Vagina (tissue), 2 donors: ENCODE measurements at regions not wholly inside any gene's neighbourhood (a gene's known extent, or its start where the extent isn't known, plus 50 kb on each side); places are given as distances from the start of the nearest gene placed in this dataset.

Experiments used
- POLR2A ChIP-seq, 2 donors: fragments of 450-650 bp; IDR thresholded peaks; one replicate each; pipeline ENCODE4 v1.6.1; 2017; ENCODE audit warnings: antibody characterized with exemption in 2 of 2, mild to moderate bottlenecking in 2 of 2, moderate library complexity in 2 of 2
- TF ChIP-seq, protein P1 (sequence below), 3 experiments: fragments of 450-650 bp in 2 of 3; fragments of 200-600 bp in 1 of 3; sonication (generic) in 1 of 3; IDR thresholded peaks; one replicate each; pipeline ENCODE4 v1.5.1; 2017 to 2019; ENCODE audit warnings: antibody characterized with exemption in 3 of 3, mild to moderate bottlenecking in 2 of 3, moderate library complexity in 2 of 3

- TF ChIP-seq, protein P1, sequence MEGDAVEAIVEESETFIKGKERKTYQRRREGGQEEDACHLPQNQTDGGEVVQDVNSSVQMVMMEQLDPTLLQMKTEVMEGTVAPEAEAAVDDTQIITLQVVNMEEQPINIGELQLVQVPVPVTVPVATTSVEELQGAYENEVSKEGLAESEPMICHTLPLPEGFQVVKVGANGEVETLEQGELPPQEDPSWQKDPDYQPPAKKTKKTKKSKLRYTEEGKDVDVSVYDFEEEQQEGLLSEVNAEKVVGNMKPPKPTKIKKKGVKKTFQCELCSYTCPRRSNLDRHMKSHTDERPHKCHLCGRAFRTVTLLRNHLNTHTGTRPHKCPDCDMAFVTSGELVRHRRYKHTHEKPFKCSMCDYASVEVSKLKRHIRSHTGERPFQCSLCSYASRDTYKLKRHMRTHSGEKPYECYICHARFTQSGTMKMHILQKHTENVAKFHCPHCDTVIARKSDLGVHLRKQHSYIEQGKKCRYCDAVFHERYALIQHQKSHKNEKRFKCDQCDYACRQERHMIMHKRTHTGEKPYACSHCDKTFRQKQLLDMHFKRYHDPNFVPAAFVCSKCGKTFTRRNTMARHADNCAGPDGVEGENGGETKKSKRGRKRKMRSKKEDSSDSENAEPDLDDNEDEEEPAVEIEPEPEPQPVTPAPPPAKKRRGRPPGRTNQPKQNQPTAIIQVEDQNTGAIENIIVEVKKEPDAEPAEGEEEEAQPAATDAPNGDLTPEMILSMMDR (IDR thresholded peaks at IDR 0.05): no peak
- no peak for TF ChIP-seq POLR2A (IDR thresholded peaks at IDR 0.05)
Observed at GRCh38 chr10:121675344-121675743, 77.1 kb upstream of the FGFR2 start.
